ENCODE measurements at regions not wholly inside any gene's neighbourhood (a gene's known extent, or its start where the extent isn't known, plus 50 kb on each side); places are given as distances from the start of the nearest gene placed in this dataset.

DNA sequence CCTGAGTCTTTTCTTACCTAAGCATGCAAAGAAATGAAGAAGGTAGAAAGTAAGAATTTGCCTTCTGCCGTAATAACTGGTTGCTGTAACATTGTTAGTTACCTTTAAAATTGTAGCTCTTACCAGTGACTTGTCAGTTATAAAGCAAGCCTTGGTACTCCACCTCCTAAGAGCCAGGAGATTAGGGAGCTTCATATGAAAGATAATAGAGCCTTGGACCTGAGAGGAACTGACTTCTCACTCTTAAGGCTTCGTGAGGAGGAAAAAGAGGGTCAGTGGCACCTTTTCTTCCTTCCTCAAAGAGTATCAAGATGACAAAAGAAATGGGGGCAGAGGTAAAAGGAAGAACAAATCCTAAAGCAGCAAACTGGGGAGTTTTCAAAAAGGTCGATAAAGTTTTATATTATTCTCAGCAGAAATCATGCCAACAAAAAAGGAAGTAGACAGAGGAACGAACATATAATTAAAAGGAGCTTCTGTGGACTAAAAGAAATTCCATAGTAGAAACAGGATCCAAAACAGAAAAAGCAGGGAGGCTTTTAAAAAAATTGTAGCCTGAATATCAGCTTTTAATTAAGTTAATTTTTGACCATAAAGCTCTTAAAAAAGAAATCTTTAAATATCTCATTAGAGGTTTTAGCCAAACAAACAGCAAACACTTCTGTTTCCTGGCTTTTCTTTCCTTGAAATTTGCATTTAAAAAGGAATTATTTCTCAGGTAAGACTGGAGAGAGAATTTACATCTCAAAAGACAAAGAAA, 847.1 kb upstream of the ALCAM start:
- H3K36me3 ChIP-seq (ENCODE audit: control insufficient read depth in 2 of 4, insufficient read depth in 4 of 4, low read length in 3 of 4): no peaks in the 10 kb centered on the region
- no peak overlapping the region for H4K91ac ChIP-seq (replicated peaks; ENCODE audit: insufficient read length, low read length)
- H2BK12ac ChIP-seq (ENCODE audit: low read depth, low read length): no peak overlapping the region; the same call in 1 of the 2 replicates
- peak overlapping the region in 1 of 4 experiments; percentile 54; a peak in 3 of 8 replicates for H3K4me3 ChIP-seq (ENCODE audit: extremely low read depth in 1 of 4, insufficient read depth in 2 of 4, low read depth in 3 of 4, low read length in 4 of 4)
- no peak overlapping the region for H3K23ac ChIP-seq (ENCODE audit: insufficient read length)
- no peaks in the 10 kb centered on the region for H3K79me1 ChIP-seq (ENCODE audit: low read depth, low read length)
- CTCF ChIA-PET (ENCODE audit: partially characterized antibody): interaction anchor here (1.1 kb wide), 1 partner anchor 26 kb away, joined by 3 read pairs; no protein-coding TSS in a partner anchor
- H4K5ac ChIP-seq (ENCODE audit: insufficient read length, low read depth, low read length): peak overlapping the region; percentile 38
- H3K27me3 ChIP-seq (replicated peaks in 1 of 4; ENCODE audit: control insufficient read depth in 3 of 4, extremely low read depth in 1 of 4, insufficient read depth in 3 of 4, low read length in 3 of 4): no peaks in the 10 kb centered on the region
- H3K79me2 ChIP-seq (ENCODE audit: control insufficient read depth in 1 of 2, insufficient read depth in 2 of 2, low read length in 2 of 2): no peaks in the 10 kb centered on the region
- H3K18ac ChIP-seq (ENCODE audit: extremely low read depth, low read length): no peak overlapping the region
- no peak overlapping the region for H2AFZ ChIP-seq (ENCODE audit: low read length)
- no peak overlapping the region; the same call in 1 of the 2 replicates for H2BK20ac ChIP-seq (ENCODE audit: low read length)
- H3K27ac ChIP-seq (ENCODE audit: low read depth, low read length): peak overlapping the region; percentile 55; the same call in 1 of the 2 replicates
- no peak overlapping the region for H3K14ac ChIP-seq (ENCODE audit: insufficient read length)
- H3K56ac ChIP-seq (replicated peaks; ENCODE audit: insufficient read length, low read depth, low read length): no peak overlapping the region
- H4K8ac ChIP-seq (ENCODE audit: extremely low read depth, insufficient read depth, low read length): no peak overlapping the region
- H2BK15ac ChIP-seq (ENCODE audit: low read length): no peak overlapping the region
- H3K9me3 ChIP-seq (ENCODE audit: insufficient read depth in 2 of 2, low read depth in 1 of 2, low read length in 1 of 2): no peaks in the 10 kb centered on the region; a peak in 1 of 4 replicates
- H3K4me1 ChIP-seq (replicated peaks in 1 of 4; ENCODE audit: control insufficient read depth in 3 of 4, insufficient read depth in 4 of 4, low read length in 3 of 4): peaks cover 0 to 17% (median 10%) of the 10 kb centered on the region in 4 experiments; a peak in 4 of 7 replicates
- H3K9ac ChIP-seq (replicated peaks in 1 of 4; ENCODE audit: extremely low read depth in 1 of 4, low read depth in 3 of 4, low read length in 3 of 4): no peak overlapping the region
- WGBS, 2 experiments (ENCODE audit: extremely low coverage in 1 of 2, insufficient coverage in 1 of 2, insufficient read length in 1 of 2, insufficient replicate concordance in 2 of 2, low coverage in 1 of 2, low lambda C conversion rate in 2 of 2, missing lambda C conversion rate in 1 of 2): 5% methylated on average over 4 of the region's 4 CpGs; no CpG with 5 or more reads in 1 of the 2 experiments
- POLR2A ChIA-PET (ENCODE audit: partially characterized antibody): interaction anchor here (1.2 to 1.8 kb wide), 2 partner anchors 16 to 27 kb away, joined by 5 to 6 read pairs; no protein-coding TSS in a partner anchor
- TF ChIP-seq, protein P1, sequence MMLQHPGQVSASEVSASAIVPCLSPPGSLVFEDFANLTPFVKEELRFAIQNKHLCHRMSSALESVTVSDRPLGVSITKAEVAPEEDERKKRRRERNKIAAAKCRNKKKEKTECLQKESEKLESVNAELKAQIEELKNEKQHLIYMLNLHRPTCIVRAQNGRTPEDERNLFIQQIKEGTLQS (IDR thresholded peaks at IDR 0.05; ENCODE audit: insufficient read depth, low read depth, low read length): no peak
- TF ChIP-seq RFX5 (IDR thresholded peaks at IDR 0.05; ENCODE audit: borderline replicate concordance, low read depth, low read length) (no peak), SIN3A (conservative IDR thresholded peaks at IDR 0.05 in 1 of 2, IDR thresholded peaks at IDR 0.05 in 1 of 2; ENCODE audit: low read depth in 1 of 2, low read length in 2 of 2) (no peak)
- TF ChIP-seq, protein P2, sequence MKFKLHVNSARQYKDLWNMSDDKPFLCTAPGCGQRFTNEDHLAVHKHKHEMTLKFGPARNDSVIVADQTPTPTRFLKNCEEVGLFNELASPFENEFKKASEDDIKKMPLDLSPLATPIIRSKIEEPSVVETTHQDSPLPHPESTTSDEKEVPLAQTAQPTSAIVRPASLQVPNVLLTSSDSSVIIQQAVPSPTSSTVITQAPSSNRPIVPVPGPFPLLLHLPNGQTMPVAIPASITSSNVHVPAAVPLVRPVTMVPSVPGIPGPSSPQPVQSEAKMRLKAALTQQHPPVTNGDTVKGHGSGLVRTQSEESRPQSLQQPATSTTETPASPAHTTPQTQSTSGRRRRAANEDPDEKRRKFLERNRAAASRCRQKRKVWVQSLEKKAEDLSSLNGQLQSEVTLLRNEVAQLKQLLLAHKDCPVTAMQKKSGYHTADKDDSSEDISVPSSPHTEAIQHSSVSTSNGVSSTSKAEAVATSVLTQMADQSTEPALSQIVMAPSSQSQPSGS (IDR thresholded peaks at IDR 0.05; ENCODE audit: low read length): no peak; the same call in 1 of the 2 replicates
- TF ChIP-seq, protein P3, sequence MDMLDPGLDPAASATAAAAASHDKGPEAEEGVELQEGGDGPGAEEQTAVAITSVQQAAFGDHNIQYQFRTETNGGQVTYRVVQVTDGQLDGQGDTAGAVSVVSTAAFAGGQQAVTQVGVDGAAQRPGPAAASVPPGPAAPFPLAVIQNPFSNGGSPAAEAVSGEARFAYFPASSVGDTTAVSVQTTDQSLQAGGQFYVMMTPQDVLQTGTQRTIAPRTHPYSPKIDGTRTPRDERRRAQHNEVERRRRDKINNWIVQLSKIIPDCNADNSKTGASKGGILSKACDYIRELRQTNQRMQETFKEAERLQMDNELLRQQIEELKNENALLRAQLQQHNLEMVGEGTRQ (IDR thresholded peaks at IDR 0.05; ENCODE audit: low read length): no peak
- peak; percentile 86 for FAIRE-seq
- DNase-seq (ENCODE audit: low read depth in 1 of 2, low spot score in 2 of 2): no peak
- H3K4ac ChIP-seq (replicated peaks; ENCODE audit: insufficient read length, low read depth, low read length): no peak overlapping the region
- H3K23me2 ChIP-seq (ENCODE audit: low read depth, low read length): no peaks in the 10 kb centered on the region
- peak overlapping the region; percentile 92 for H2BK120ac ChIP-seq (replicated peaks; ENCODE audit: low read depth, low read length)
- peak overlapping the region; percentile 53 to 59 for H3K4me2 ChIP-seq (ENCODE audit: insufficient read depth in 1 of 2, low read depth in 2 of 2, low read length in 2 of 2)
- H2AK5ac ChIP-seq (ENCODE audit: low read depth, low read length): no peak overlapping the region
- peak overlapping the region; percentile 89 for H2BK5ac ChIP-seq (ENCODE audit: low read depth, low read length)
- no peaks in the 10 kb centered on the region for H4K20me1 ChIP-seq (replicated peaks in 1 of 2; ENCODE audit: control insufficient read depth in 1 of 2, insufficient read depth in 2 of 2, low read length in 2 of 2)
